Bronchial epithelial cell (primary cell): ENCODE measurements at regions not wholly inside any gene's neighbourhood (a gene's known extent, or its start where the extent isn't known, plus 50 kb on each side); places are given as distances from the start of the nearest gene placed in this dataset.
"Not testable (repeated sequence)": the region's sequence is repeated elsewhere in the genome, so short reads cannot be mapped to it uniquely, and the experiment has no call there.

Source experiments
- DNase-seq: peaks from one replicate; pipeline ENCODE4 v3.0.0-alpha.2; 2010; ENCODE audit warnings: low read depth
- FAIRE-seq: peaks from 2 replicates; lab custom pipeline; 2011; peaks lifted over from hg19 to GRCh38; lab: Jason Lieb, UNC
- H3K27me3 ChIP-seq: 2 replicates; pipeline ENCODE4 v1.5.1; 2011; ENCODE audit warnings: low read length; ENCODE audit not compliant: control insufficient read depth, insufficient read depth
- H3K36me3 ChIP-seq: 2 replicates; pipeline ENCODE4 v1.5.1; 2011; ENCODE audit warnings: low read length; ENCODE audit not compliant: control insufficient read depth, insufficient read depth
- H3K4me3 ChIP-seq: 2 replicates; pipeline ENCODE4 v1.5.1; 2011; ENCODE audit warnings: mild to moderate bottlenecking, low read depth, low read length, control low read depth
- CTCF ChIP-seq: IDR thresholded peaks from 2 replicates; pipeline ENCODE4 v1.5.1; 2011; ENCODE audit warnings: mild to moderate bottlenecking, moderate library complexity, low read length, control low read depth, inconsistent platforms; ENCODE audit not compliant: insufficient read depth, severe bottlenecking

GRCh38 chr12:104886418-104887401 is 71.4 kb downstream of the SLC41A2 start:
- Histone ChIP-seq H3K36me3 (no peaks in the 10 kb centered on the region), H3K27me3 (no peaks in the 10 kb centered on the region), H3K4me3 (no peak overlapping the region)
- FAIRE-seq (no peak), DNase-seq (peak; percentile 86)
- TF ChIP-seq CTCF, result no peak

- H3K4me3 ChIP-seq, H3K36me3 ChIP-seq, FAIRE-seq, DNase-seq, H3K27me3 ChIP-seq: not testable (repeated sequence)
Measured at GRCh38 chr12:104878858-104879257, 79.2 kb downstream of the SLC41A2 start.

GRCh38 chr12:104877103-104877705 is 80.9 kb downstream of the SLC41A2 start:
- Histone ChIP-seq H3K27me3 (no peaks in the 10 kb centered on the region), H3K4me3 (no peak overlapping the region), H3K36me3 (no peaks in the 10 kb centered on the region)
- FAIRE-seq (no peak), DNase-seq (peak; percentile 30)
- peak; percentile 33 for TF ChIP-seq CTCF

- TF ChIP-seq CTCF, result no peak
- H3K27me3 ChIP-seq, result no peaks in the 10 kb centered on the region
- no peak overlapping the region for H3K4me3 ChIP-seq
- no peak for DNase-seq
- H3K36me3 ChIP-seq, result no peaks in the 10 kb centered on the region
- FAIRE-seq, result no peak
Measured at GRCh38 chr12:104873374-104873773, 84.7 kb downstream of the SLC41A2 start.

- no peak for TF ChIP-seq CTCF
- Histone ChIP-seq H3K27me3 (no peaks in the 10 kb centered on the region), H3K36me3 (no peaks in the 10 kb centered on the region), H3K4me3 (no peak overlapping the region)
- FAIRE-seq (no peak), DNase-seq (no peak)
Measured at GRCh38 chr12:104870797-104871196, 87.3 kb downstream of the SLC41A2 start.

GRCh38 chr12:104866291-104866690 is 91.8 kb downstream of the SLC41A2 start:
- no peak for FAIRE-seq
- Histone ChIP-seq H3K27me3 (no peaks in the 10 kb centered on the region), H3K4me3 (no peak overlapping the region), H3K36me3 (no peaks in the 10 kb centered on the region)
- no peak for DNase-seq
- no peak for TF ChIP-seq CTCF
